SH-SY5Y (cell line): ENCODE measurements at regions not wholly inside any gene's neighbourhood (a gene's known extent, or its start where the extent isn't known, plus 50 kb on each side); places are given as distances from the start of the nearest gene placed in this dataset.

ENCODE experiments used
- GATA2 ChIP-seq: IDR thresholded peaks from 2 replicates; pipeline ENCODE4 v1.6.1; 2011; ENCODE audit warnings: mild to moderate bottlenecking, low read depth, low read length
- GATA3 ChIP-seq: IDR thresholded peaks from 2 replicates; pipeline ENCODE4 v1.6.1; 2011; ENCODE audit warnings: low read depth, mild to moderate bottlenecking, low read length, moderate library complexity

DNA sequence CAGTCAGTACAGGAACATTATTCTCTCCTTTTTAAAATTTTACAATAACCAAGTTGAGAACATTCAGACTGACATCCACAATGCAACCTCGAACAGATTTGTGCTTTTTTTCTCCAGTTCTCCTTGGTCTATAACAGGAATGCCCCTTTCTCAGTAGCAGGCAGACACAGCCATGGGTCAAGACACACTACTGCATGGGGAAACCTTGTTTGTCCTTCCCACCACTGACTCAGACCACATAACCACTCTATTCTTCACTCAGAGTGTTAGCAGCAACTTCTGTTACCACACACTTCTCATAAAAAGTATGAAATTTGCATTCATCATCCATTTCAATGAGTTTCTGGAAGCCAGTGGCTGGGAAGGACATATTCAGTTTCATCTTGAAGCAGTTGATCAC is 421.7 kb downstream of the ADRA2A start:
- no peak for TF ChIP-seq GATA3
- no peak for TF ChIP-seq GATA2

DNA sequence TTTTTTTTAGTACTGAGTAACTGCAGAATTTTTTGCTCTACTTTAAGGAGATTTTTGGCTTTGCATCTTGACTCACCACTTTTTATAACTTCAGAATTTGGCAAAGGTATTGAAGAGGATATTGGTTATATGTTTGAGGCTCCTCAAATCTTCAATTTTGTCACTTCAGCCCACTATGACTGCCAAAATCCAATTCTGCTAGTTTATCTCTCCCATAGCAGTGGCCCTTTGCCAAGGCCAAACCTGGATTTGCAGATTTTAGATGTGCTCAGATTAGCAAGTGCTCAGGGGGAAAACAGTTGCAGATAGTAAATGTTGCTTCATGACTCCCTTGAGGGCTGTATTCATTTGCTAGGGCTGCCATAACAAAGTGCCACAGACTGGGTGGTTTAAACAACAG is 427.5 kb downstream of the ADRA2A start:
- TF ChIP-seq GATA3 (no peak), GATA2 (no peak)

DNA sequence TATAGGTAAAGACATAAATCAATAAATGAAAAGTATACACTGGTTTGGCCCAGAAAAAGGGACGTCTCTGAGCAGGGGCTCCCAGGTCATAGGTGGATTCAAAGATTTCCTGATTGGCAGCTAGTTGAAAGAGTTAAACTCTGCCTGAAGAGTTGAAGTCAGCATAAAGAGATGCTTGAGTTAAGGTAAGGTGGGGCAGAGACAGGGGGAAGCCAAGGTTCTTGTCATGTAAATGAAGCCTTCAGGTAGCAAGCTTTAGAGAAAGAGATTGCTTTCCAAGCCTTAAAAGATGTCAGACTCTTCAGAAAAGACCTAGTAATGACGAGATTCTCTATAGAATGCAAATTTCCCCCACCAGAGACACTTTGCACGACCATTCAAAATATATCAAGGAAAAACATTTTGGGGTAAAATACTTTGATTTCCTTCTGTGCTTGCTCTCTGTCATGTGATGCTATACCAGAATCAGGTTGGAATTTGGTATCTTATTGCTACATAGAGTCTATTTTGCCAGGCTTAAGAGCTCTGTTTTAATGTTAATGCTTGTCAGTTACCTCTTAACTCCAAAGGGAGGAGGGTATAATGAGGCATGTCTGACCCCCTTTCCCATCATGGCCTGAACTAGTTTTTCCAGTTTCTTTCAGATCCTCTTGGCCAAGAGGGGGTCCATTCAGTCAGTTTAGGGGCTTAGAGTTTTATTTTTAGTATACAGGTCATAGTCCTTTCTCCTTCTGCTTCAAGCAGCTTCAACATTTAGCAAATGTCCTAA is 429.6 kb downstream of the ADRA2A start:
- TF ChIP-seq GATA2, result no peak
- no peak for TF ChIP-seq GATA3

DNA sequence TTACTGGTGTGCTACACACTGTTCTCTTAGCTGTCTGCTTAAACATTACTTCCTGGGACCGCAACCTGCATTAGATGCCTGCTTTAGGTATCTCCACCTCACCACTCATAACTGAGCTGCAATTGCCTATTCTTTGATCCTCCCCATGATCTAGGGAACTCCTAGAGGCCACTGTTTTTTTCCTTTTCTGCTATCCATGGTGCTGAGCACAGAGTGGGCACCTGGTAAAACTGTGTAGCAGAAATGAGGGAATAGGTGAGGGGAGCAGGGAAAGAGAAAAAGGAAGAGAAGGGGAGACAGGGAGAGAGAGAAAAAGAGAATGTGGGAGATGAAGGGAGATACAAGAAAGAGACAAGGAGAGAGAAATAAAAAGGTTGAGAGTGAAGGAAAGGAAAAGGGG is 434.9 kb downstream of the ADRA2A start:
- TF ChIP-seq GATA3, result no peak
- TF ChIP-seq GATA2, result no peak

DNA sequence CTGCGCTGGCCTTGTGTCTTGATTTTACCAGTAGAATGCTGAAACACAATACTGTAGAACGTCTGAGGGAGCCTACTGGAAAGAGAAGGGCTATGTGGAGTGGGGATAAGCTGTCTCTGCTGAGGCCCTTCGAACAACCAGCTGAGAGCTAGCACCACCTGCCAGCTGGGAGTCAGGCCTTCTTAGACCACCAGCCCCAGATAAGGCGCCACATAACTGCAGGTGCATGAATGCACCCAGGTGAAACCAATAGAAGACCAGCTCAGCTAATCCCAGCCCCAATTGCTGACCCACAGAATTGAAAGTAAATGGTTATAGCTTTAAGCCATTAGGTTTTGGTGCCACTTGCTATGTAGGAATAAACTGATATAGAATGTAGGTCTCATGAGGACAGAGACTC is 438.4 kb downstream of the ADRA2A start:
- TF ChIP-seq GATA3 (no peak), GATA2 (no peak)

DNA sequence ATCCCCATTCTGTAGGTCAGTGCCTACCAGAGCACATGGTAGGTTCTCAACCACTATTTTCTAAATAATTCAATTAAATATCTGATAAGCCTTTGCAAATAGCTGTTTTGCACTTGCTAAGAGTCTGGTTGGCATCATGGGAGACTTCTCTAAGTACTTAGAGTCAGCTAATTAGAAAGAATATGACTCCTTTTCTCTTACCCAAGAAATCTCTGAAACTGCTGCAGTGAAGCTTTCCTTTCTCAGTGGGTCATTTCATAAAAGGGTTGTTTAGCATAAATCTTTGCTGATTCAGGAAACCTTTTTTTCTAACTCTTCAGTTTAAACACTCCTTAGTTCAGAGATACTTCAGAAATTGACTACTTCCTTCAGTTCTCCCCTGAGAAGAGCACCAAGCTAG is 438.9 kb downstream of the ADRA2A start:
- no peak for TF ChIP-seq GATA2
- TF ChIP-seq GATA3, result no peak

DNA sequence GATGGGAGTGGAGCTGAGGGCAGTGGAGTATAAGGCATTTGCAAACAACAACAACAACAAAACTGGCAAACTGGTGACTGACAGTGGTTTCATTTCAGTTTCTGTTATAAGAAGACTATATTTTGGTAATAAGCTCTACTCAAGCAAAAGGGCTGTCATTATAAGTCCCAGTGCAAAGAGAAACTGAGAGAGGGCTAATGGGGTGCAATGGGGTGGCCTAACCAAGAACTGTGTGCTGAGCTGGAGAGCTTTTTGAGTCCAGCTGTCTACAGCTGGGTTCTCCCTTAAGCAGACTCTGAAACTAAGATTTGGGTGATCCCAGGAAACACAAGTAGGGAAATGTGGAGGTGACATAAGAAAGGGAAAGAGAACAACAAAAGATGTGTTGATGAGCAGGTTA is 439.3 kb downstream of the ADRA2A start:
- no peak for TF ChIP-seq GATA2
- TF ChIP-seq GATA3, result no peak

DNA sequence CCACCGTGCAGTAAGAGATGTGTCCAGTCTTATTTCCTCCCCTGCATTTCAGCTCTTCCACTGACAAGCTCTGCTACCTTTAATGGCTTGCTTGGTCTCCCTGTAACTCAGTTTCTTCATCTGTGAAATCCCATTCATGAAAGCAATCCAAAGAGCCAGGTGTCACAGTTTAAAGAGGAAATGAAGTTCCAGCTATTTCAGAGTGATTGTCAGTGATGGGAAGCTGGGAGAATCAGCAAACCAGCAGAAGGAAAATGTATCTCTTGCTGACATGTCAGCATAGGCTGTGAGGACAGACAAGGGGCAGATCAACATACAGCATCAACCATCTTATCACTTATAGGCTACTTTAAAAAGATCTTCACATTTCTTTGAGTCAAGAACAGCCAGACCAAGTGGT is 445.3 kb downstream of the ADRA2A start:
- no peak for TF ChIP-seq GATA3
- no peak for TF ChIP-seq GATA2

DNA sequence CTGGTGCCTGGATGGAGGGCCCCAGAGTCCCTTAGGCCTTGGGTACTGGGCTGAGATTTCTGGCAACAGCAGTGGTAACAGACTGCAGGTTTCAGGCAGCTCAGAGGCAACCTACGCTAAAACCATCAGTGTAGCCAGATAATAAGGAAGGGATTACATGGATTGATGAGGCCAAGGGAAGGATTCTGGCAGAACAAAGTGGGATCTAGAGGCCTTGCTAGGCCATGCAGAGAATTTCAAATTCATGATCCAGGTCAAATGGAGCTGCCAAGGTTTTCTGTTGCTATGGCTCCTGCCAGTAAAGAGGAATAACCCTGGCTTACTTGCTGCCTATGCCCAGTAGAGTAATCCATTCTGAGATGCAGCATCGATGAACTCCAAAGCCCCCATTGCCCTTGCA is 445.7 kb downstream of the ADRA2A start:
- TF ChIP-seq GATA2 (no peak), GATA3 (no peak)

DNA sequence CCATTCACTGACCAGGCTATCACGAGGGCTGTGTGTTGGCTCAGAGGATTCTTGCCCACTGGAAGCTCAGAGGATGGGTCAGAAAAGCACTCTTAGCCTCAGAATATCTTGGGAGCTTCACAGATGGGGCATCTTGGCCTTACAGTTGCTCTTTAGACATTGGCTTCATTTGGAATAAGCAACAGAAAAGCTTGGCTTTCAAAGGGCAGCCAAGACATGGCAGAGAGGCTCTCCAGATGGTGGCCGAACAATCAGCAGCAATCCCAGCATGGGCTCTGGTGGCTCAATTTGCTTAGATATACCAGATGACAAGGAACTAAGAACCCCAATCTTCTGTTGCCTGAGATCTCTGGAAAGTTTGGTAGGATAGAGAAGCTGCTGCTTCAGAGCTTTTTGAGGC is 446.2 kb downstream of the ADRA2A start:
- no peak for TF ChIP-seq GATA2

DNA sequence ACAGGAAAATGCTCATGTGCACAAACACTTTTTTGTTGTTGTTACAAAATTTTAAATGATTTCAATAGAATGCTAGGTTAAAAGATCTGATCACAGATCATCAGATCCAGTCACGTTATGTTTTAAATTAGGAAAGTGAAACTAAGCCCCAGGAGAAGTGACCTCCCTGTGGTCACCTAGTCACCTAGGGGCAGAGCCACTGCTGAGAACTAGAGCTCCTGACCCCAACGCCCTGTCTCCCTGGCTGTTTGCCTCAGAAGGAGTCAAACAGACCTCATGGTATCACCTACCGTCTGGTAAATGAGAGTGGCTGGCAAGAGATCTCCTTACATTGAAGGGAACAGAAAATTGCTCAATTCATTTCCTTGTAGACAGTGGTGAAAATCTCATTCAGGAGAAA is 447.3 kb downstream of the ADRA2A start:
- TF ChIP-seq GATA2 (no peak), GATA3 (no peak)

DNA sequence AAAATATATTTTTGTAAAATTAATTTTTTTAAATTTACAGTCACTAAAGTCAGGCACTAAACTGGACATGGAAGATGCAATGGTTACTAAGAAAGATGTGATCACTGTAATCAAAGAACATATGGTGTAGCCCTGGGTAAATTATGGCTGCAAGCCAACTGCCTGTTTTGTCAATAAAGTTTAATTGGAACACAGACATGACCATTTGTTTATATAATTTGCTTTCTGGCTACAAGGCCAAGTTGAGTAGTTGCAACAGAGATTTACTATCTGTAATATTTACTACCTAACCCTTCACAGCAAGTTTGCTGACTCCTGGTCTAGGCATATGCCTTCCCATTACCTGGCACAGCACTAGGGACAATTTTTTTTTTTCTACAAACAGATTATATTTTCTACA is 448.9 kb downstream of the ADRA2A start:
- TF ChIP-seq GATA2 (no peak), GATA3 (no peak)

DNA sequence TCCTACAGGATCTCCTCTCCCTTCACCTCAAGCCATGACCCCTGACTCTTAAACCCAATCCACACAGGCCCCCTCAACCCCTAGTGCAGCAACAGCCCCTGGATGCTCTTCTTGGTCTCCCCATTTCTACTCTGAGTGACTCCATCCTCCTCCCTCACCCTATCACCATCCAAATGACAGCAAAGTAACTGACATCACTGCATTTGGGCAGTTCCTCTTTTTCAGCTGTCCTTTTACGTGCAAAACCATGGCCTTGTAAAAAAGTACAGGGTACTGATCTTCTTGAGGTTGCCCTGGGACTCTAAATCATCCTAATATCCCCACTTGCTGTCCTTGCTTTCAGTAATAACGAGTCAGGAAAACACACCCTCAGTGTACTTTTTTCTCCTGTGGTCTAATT is 454.9 kb downstream of the ADRA2A start:
- TF ChIP-seq GATA3 (no peak), GATA2 (no peak)

DNA sequence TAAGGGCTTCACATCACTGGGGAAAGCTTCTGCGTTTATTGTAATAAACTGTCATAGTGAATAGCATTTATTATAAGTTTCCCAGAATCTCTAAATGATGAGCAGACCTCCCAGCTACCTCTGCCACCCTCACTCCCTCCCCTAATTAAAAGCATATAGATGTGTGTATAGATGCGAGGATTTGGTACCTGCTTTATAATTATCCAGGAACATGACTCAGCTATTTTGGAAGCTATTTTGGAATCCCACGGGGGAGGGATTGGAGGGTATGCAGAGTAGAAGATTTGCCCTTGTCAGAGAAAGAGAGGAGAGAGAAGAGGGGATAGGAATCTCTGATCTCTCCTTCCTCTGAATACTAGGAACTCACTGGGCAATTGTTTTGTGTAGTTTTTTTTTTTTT is 455.3 kb downstream of the ADRA2A start:
- TF ChIP-seq GATA3, result no peak
- TF ChIP-seq GATA2, result no peak

DNA sequence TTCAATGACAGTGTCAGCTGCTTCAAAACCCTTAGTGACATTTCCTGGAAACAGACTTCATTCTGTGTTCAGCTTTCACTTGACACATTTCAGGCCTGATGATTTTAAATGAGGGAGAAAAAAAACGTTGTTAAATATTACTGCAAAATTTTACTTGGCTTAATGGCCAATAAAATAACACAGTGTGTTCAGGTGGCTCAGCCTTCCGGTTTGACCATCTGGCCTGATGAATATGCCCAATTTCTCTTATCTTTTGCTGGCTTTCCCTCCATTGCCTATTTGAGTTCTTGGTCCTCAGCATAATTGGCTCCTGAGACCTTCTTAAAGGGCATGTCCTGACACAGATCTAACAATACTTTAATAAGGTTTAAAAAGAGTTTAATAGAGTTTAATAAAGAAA is 462.4 kb downstream of the ADRA2A start:
- TF ChIP-seq GATA2, result no peak
- TF ChIP-seq GATA3, result no peak

DNA sequence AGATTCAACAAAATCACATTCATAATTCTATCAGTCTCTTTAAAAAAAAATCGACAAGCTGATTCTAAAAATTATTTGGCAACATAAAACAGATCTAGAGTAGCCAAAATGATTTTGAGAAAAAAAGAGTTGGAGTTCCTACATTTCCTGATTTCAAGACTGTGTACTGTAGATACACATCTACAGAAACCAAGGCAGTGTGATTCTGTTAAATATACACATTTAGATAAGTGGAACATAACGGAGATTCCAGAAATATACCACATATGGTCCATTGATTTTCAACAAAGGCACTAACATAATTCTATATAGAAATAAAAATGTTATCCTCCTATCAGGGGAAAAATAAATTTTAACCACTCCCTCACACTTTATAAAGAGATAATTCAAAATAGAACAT is 467.0 kb downstream of the ADRA2A start:
- no peak for TF ChIP-seq GATA2
